MM.1S (cell line): ENCODE measurements at regions not wholly inside any gene's neighbourhood (a gene's known extent, or its start where the extent isn't known, plus 50 kb on each side); places are given as distances from the start of the nearest gene placed in this dataset.

Experiments used
- DNase-seq: peaks from one replicate; pipeline ENCODE4 v3.0.0-alpha.2; 2015
- H2AFZ ChIP-seq: fragments of 300-600 bp; sonication (generic); 2 replicates; pipeline ENCODE4 v1.6.0; 2016; ENCODE audit warnings: antibody characterized with exemption, low read length
- H3F3A ChIP-seq: fragments of 300-600 bp; sonication (generic); 2 replicates; pipeline ENCODE4 v1.6.1; 2016; ENCODE audit warnings: mild to moderate bottlenecking, antibody characterized with exemption, low read length, moderate library complexity, mixed read lengths; ENCODE audit not compliant: insufficient read depth
- H3K27ac ChIP-seq: fragments of 300-600 bp; sonication (generic); 2 replicates; pipeline ENCODE4 v1.5.1; 2016; ENCODE audit warnings: mild to moderate bottlenecking, low read length
- H3K27me3 ChIP-seq: fragments of 300-600 bp; sonication (generic); replicated peaks from 2 replicates; pipeline ENCODE4 v1.6.0; 2016; ENCODE audit warnings: low read length; ENCODE audit not compliant: insufficient read depth
- H3K36me3 ChIP-seq: fragments of 300-600 bp; sonication (generic); replicated peaks from 2 replicates; pipeline ENCODE4 v1.6.1; 2016; ENCODE audit warnings: mild to moderate bottlenecking, low read length, mixed read lengths; ENCODE audit not compliant: insufficient read depth
- H3K4me1 ChIP-seq: fragments of 300-600 bp; sonication (generic); 2 replicates; pipeline ENCODE4 v1.6.1; 2016; ENCODE audit warnings: low read length, mixed read lengths
- H3K4me2 ChIP-seq: fragments of 300-600 bp; sonication (generic); 2 replicates; pipeline ENCODE4 v1.6.0; 2016; ENCODE audit warnings: low read depth, low read length
- H3K4me3 ChIP-seq: fragments of 300-600 bp; sonication (generic); 2 replicates; pipeline ENCODE4 v1.5.1; 2016; ENCODE audit warnings: low read length, mixed read lengths
- H3K79me2 ChIP-seq: fragments of 300-600 bp; sonication (generic); 2 replicates; pipeline ENCODE4 v1.6.1; 2016; ENCODE audit warnings: mixed run types, low read length, mixed read lengths
- H3K9ac ChIP-seq: fragments of 300-600 bp; sonication (generic); 2 replicates; pipeline ENCODE4 v1.6.1; 2016; ENCODE audit warnings: low read length, mixed read lengths
- H3K9me2 ChIP-seq: fragments of 300-600 bp; sonication (generic); replicated peaks from 2 replicates; pipeline ENCODE4 v1.6.1; 2016; ENCODE audit warnings: mild to moderate bottlenecking, low read length, mixed read lengths; ENCODE audit not compliant: insufficient read depth
- H3K9me3 ChIP-seq: fragments of 300-600 bp; sonication (generic); replicated peaks from 2 replicates; pipeline ENCODE4 v1.6.1; 2016; ENCODE audit warnings: mild to moderate bottlenecking, low read length, mixed read lengths; ENCODE audit not compliant: insufficient read depth
- H4K20me1 ChIP-seq: fragments of 300-600 bp; sonication (generic); 2 replicates; pipeline ENCODE4 v1.6.1; 2016; ENCODE audit warnings: mild to moderate bottlenecking, low read length, moderate library complexity, mixed read lengths; ENCODE audit not compliant: insufficient read depth
- EZH2 ChIP-seq: fragments of 300-600 bp; sonication (generic); optimal IDR thresholded peaks from 2 replicates; pipeline ENCODE3; 2017; ENCODE audit warnings: low read depth, mild to moderate bottlenecking, antibody characterized with exemption, low read length, mixed read lengths
- EZH2phosphoT487 ChIP-seq: fragments of 300-600 bp; sonication (generic); IDR thresholded peaks from 2 replicates; pipeline ENCODE4 v1.6.1; 2018; ENCODE audit warnings: antibody characterized with exemption, low read length
- TF ChIP-seq, protein P1 (sequence below): fragments of 300-600 bp; sonication (generic); IDR thresholded peaks from 2 replicates; pipeline ENCODE4 v1.5.1; 2016; ENCODE audit warnings: antibody characterized with exemption, low read length, mixed read lengths

DNA sequence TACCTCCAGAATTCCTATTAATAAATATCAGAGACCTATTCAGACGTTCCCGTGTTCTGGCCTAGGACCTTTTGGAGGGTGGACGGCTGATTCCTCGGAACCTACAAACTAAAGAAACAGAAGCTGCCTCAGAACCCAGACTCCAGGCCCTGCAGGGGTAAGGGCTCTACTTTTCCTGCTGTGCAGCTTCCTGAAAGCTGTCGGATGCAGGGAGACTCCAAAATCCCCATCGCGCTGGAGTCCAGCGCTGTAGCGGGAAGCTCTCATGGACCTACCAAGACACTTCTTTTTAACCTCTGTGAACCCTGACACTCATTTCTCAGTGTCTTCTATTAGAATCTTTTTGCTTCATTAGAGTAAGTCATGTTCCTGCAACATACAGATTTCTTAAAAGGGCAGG is 244.5 kb upstream of the PITRM1 start:
- no peaks in the 10 kb centered on the region for H3K4me1 ChIP-seq
- H3K9me3 ChIP-seq: no peaks in the 10 kb centered on the region
- H3K27ac ChIP-seq: no peak overlapping the region
- no peaks in the 10 kb centered on the region for H3K79me2 ChIP-seq
- H3K4me2 ChIP-seq: no peak overlapping the region
- no peak overlapping the region for H3K4me3 ChIP-seq
- H3K27me3 ChIP-seq: no peaks in the 10 kb centered on the region
- H3K9me2 ChIP-seq: no peaks in the 10 kb centered on the region
- no peak for DNase-seq
- TF ChIP-seq, protein P1, sequence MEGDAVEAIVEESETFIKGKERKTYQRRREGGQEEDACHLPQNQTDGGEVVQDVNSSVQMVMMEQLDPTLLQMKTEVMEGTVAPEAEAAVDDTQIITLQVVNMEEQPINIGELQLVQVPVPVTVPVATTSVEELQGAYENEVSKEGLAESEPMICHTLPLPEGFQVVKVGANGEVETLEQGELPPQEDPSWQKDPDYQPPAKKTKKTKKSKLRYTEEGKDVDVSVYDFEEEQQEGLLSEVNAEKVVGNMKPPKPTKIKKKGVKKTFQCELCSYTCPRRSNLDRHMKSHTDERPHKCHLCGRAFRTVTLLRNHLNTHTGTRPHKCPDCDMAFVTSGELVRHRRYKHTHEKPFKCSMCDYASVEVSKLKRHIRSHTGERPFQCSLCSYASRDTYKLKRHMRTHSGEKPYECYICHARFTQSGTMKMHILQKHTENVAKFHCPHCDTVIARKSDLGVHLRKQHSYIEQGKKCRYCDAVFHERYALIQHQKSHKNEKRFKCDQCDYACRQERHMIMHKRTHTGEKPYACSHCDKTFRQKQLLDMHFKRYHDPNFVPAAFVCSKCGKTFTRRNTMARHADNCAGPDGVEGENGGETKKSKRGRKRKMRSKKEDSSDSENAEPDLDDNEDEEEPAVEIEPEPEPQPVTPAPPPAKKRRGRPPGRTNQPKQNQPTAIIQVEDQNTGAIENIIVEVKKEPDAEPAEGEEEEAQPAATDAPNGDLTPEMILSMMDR: no peak
- TF ChIP-seq EZH2 (no peak), EZH2phosphoT487 (no peak)
- H3K9ac ChIP-seq: no peak overlapping the region
- H4K20me1 ChIP-seq: no peaks in the 10 kb centered on the region
- no peak overlapping the region for H2AFZ ChIP-seq
- no peaks in the 10 kb centered on the region for H3K36me3 ChIP-seq
- no peaks in the 10 kb centered on the region for H3F3A ChIP-seq

DNA sequence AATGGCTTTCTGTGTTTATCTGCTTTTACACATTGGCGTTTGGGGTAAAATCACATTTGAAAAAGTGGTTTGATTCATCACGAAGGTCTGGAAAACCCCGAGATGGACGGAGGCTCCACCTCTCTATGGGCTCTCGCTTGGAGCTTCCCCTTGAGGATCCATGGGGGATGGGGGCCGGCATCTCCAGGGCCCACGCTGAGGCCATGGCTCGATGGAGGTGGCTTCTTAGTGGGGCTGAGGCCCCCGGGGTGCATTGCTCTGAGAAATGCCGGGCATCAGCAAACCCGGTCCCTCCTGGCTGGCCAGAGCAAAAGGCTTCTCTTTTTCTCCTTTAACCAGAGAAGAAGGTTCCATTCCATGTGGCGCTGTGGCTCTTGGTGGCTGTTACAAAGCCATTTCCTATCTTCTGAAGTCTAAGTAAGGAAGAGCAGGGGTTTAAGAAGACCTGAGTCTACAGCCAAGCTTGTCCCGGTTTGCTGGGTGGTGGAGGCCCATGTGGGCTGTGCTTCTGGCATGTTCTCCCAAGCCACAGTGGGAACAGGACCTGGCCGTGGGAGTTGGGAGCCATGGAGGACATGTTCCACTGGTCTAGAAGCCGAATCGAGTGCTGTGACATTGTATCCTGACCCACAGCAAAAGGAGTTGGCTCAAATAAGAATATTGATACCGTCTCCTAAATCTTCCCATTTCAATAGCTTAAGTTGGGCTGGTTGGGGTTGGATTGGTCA is 243.5 kb upstream of the PITRM1 start:
- no peak overlapping the region for H2AFZ ChIP-seq
- no peaks in the 10 kb centered on the region for H4K20me1 ChIP-seq
- no peaks in the 10 kb centered on the region for H3K27me3 ChIP-seq
- H3K36me3 ChIP-seq: no peaks in the 10 kb centered on the region
- H3F3A ChIP-seq: no peaks in the 10 kb centered on the region
- H3K9ac ChIP-seq: no peak overlapping the region
- DNase-seq: no peak
- no peak overlapping the region for H3K4me3 ChIP-seq
- H3K4me1 ChIP-seq: no peaks in the 10 kb centered on the region
- no peaks in the 10 kb centered on the region for H3K9me3 ChIP-seq
- H3K27ac ChIP-seq: no peak overlapping the region
- H3K4me2 ChIP-seq: no peak overlapping the region
- TF ChIP-seq EZH2phosphoT487 (no peak), EZH2 (no peak)
- TF ChIP-seq, protein P1: no peak
- no peaks in the 10 kb centered on the region for H3K79me2 ChIP-seq
- no peaks in the 10 kb centered on the region for H3K9me2 ChIP-seq

DNA sequence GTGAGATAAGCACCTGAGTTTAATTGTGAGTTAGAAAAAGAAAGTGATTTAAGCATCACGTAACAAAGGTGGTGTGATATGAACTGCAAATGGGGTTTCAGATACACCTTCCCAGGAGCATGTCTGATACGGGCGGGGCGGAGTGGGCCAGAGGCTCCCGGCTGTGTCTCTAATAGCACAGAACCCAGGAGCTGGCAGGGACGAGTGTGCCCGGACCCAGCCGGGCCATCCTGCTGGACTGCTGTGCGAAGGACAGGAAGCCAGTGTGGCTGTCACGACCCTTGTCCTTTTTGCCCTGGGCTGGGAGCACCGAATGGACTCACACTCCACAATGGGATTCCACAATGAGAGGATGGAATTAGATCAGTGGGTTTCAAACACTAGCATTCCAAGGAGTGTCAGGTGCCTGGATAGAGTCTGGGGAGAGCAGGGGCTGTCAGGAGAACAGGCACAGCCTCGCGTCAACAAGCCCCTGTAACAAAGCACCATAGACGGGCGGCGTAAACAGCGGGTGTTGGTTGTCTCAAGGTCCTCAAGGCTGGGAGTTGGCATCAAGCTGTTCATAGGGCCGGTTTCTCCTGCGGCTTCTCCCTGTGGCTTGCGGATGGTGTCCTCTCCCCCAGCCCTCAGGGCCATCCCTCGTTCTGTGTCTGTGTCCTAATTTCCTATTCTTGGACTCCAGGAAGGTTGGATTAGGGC is 242.6 kb upstream of the PITRM1 start:
- Histone ChIP-seq H3K79me2 (no peaks in the 10 kb centered on the region), H3K9me2 (no peaks in the 10 kb centered on the region), H3K36me3 (no peaks in the 10 kb centered on the region), H3K27me3 (no peaks in the 10 kb centered on the region), H3K4me2 (no peak overlapping the region), H4K20me1 (no peaks in the 10 kb centered on the region), H3K4me3 (no peak overlapping the region), H3F3A (no peaks in the 10 kb centered on the region), H3K27ac (no peak overlapping the region), H3K4me1 (no peaks in the 10 kb centered on the region), H3K9me3 (no peaks in the 10 kb centered on the region), H2AFZ (no peak overlapping the region), H3K9ac (no peak overlapping the region)
- TF ChIP-seq EZH2 (no peak), EZH2phosphoT487 (no peak)
- TF ChIP-seq, protein P1: no peak
- no peak for DNase-seq
